T1000 (cell line): ENCODE measurements at regions not wholly inside any gene's neighbourhood (a gene's known extent, or its start where the extent isn't known, plus 50 kb on each side); places are given as distances from the start of the nearest gene placed in this dataset.
"Not testable (repeated sequence)": the region's sequence is repeated elsewhere in the genome, so short reads cannot be mapped to it uniquely, and the experiment has no call there.

Experiments used
- DNase-seq: peaks from one replicate; lab custom pipeline; 2025; ENCODE audit warnings: mixed read lengths; lab: John Stamatoyannopoulos, UW

GRCh38 chr12:126282691-126283090, 1217.5 kb downstream of the AACS start:
- DNase-seq: no peak

DNA sequence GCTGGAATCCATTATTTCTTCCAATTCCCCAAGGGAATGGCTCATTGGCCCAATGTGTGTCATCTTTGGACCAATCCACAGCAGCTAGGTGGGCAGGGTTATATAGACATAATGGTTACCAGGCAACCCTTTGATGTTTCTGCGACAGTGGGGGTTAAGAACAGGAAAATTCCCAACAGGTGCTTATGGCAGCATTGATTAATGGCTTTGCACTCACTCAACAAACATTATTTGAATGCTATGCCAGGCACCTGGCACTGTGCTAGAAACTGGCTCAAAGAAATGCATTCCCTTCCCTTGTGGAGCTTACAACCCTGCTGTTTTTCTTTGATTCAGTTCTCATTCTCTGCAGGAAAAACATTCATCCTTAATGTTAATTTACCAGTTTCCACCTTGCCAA, 1221.0 kb downstream of the AACS start:
- no peak for DNase-seq

GRCh38 chr12:126290456-126290855, 1225.2 kb downstream of the AACS start:
- DNase-seq: no peak

GRCh38 chr12:126291987-126292386, 1226.8 kb downstream of the AACS start:
- not testable (repeated sequence) for DNase-seq

GRCh38 chr12:126295652-126296051, 1230.4 kb downstream of the AACS start:
- no peak for DNase-seq

- DNase-seq: no peak
These were observed 1244.0 kb downstream of the AACS start for GRCh38 chr12:126309278-126309677.

DNA sequence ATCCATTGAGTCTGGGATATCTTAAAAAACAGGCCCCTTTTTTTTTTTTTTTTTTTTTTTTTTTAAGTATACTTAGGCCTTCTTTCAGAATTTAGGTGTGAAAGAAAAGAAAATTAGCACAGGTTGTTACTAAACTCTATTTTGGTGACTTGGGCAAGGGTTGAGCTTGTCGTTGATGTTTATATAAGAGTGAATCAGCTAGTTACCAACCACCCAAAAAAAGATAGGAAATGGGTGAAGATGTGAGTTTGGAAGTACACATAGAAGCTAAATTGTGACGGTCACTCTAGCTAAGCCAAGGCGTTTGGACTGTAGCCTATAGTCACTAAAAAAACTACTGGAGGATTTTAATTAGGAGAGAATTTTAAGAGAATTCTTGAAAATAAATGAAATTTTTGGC, 1247.2 kb downstream of the AACS start:
- DNase-seq: no peak

- DNase-seq: no peak
These were observed 1251.2 kb downstream of the AACS start for GRCh38 chr12:126316411-126316810.

DNA sequence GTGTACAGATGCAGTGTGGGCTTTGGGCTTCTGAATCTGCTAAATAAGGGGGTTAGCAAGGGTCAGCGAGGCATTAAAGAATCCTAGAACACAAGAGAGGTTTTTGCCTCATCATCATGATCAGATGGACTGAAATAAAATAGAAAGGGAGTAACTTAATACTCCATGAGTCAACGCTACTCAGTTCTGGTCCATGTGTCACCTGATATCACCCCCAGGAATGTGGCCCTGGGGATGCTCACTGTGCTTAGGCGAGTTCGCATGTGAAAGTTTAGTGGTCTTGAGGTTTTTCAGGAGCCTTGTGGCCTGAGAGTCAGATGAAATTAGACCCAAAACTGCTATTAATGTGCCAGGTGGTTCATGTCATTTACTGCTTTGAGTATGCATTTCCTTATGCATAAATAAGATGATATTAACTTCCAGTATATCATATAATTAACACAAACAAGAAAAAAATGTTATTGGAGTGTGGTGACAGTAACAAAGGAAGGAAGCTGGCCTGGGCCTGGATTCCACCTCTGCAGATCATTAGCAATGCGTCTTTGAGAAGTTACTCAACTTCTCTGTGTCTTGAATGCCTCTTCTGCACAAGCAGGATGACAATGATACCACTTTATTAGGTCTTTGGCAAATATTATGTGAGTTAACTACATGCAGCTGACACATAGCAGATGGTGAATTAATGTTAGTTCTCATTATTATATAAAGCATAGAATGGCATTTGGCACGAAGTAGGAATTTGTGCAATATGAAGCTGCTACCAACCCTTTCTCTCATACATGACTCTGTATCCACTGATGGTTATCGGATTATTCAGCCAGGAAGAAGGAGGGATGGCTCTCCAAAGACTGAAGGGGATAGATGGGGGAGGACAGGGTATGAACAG, 1272.6 kb downstream of the AACS start:
- peak; percentile 77 for DNase-seq

- peak; percentile 18 for DNase-seq
These were observed 1277.6 kb downstream of the AACS start for GRCh38 chr12:126342866-126343265.

- DNase-seq: no peak
These were observed 1278.1 kb downstream of the AACS start for GRCh38 chr12:126343321-126343720.

GRCh38 chr12:126346087-126346486, 1280.9 kb downstream of the AACS start:
- no peak for DNase-seq

DNA sequence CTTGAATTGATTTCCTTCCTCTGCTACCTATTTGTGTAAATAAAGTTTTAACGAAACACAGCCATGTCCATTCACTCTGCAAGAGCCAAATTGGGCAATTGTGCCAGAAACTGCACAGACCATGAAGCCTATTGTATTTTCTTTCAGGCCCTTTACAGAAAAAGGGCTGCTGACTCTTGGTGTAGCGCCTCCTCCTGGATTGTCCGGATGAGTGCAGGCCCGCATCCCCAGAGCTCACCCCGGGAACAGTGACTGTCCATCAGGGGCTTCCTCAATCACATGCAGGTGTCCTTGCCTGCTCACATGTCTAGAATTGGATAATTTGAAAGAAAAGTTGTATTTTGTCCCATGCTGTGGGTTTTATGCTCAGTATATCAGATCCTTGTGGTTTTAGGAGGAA, 1282.2 kb downstream of the AACS start:
- DNase-seq: no peak

DNA sequence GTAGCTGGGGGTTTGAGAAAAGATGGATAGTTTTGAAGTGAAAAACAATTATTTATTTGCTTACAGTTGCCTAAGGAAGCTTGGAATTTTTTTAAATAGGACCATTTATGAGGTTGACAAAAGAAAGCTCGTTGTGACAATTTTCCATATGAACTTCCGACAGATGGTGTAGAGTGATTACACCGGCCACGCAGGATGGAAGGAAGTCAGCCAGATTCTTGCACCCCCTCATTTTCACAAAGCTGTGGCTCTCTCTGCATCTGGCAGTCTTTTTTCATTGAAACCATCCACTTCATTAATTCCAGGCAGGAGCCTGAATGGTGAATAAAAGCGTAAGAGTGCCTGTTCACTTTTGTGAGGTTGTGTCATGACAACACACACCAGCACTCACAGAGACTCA, 1284.1 kb downstream of the AACS start:
- no peak for DNase-seq

- DNase-seq: peak; percentile 22
These were observed 1288.4 kb downstream of the AACS start for GRCh38 chr12:126353604-126354003.

- DNase-seq: no peak
These were observed 1289.4 kb downstream of the AACS start for GRCh38 chr12:126354633-126355032.

DNA sequence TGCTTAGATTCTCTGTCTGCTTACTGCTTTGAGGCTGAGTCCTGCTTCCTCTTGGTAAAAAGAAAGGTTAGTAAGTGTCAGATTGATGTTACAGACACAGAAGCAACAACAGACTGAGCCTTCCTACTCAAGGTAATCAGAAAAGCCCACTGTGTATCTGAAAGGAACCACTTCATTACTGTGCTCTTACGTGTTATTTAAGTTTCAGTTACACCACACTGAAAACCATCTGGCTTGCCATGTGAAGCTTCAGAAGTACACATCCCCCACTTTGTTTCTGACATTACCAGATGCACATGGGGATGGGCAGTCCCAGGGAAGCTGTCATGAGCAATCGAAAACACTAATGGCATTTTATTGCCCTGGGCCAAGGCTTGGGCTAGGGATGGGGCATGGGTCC, 1290.1 kb downstream of the AACS start:
- DNase-seq: no peak

GRCh38 chr12:126358806-126359205, 1293.6 kb downstream of the AACS start:
- DNase-seq: no peak

- DNase-seq: no peak
These were observed 1294.0 kb downstream of the AACS start for GRCh38 chr12:126359216-126359615.

GRCh38 chr12:126361804-126362203, 1296.6 kb downstream of the AACS start:
- DNase-seq: no peak

GRCh38 chr12:126362493-126362892, 1297.3 kb downstream of the AACS start:
- DNase-seq: no peak

DNA sequence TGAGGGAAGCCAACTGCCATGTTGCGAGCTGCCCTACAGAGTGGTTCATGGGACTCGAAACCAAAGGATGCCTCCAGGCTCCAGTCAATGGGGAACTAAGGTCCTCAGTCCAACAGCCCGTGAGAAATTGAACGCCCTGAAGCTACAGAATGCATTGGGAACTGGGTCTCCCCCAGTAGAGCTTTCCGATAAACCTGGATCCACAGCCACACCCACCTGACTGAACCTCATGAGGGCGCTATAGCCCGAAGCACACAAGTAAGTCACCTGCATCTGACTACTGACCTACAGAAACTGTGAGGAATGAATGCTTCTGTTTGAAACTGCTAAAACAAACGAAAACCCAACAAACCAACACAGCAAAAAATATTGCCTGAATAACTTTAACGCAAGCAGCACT, 1297.7 kb downstream of the AACS start:
- no peak for DNase-seq

- no peak for DNase-seq
These were observed 1304.5 kb downstream of the AACS start for GRCh38 chr12:126369487-126370463.
